HepG2 (cell line): ENCODE measurements at regions not wholly inside any gene's neighbourhood (a gene's known extent, or its start where the extent isn't known, plus 50 kb on each side); places are given as distances from the start of the nearest gene placed in this dataset.

Experiments
- ATF1 ChIP-seq: IDR thresholded peaks from 2 replicates; pipeline ENCODE4 v1.6.1; 2016; ENCODE audit warnings: mild to moderate bottlenecking, control low read depth
- CEBPB ChIP-seq: IDR thresholded peaks from 2 replicates; pipeline ENCODE4 v1.6.1; 2011; ENCODE audit warnings: low read depth, low read length, improper control_type of control experiment, borderline replicate concordance
- DPF2 ChIP-seq: sonication (generic); formaldehyde crosslinking; IDR thresholded peaks from 2 replicates; pipeline ENCODE4 v1.4.0; 2020; ENCODE audit warnings: mild to moderate bottlenecking, low read depth, missing genetic modification reagents, borderline replicate concordance
- EP300 ChIP-seq, 3 experiments: sonication (generic) in 1 of 3; formaldehyde crosslinking in 1 of 3; IDR thresholded peaks; 2 replicates each; pipeline versions ENCODE4 v1.5.1 to v1.6.1; 2011 to 2020; ENCODE audit warnings: low read depth in 2 of 3, low read length in 2 of 3, borderline replicate concordance in 1 of 3, improper control_type of control experiment in 1 of 3, mild to moderate bottlenecking in 1 of 3, missing genetic modification reagents in 1 of 3, moderate library complexity in 1 of 3
- EZH2 ChIP-seq: conservative IDR thresholded peaks from 2 replicates; pipeline ENCODE4 v1.6.1; 2012; ENCODE audit warnings: mild to moderate bottlenecking, low read depth, low read length, moderate library complexity
- ZBTB21 ChIP-seq: sonication (generic); formaldehyde crosslinking; IDR thresholded peaks from 2 replicates; pipeline ENCODE4 v1.4.0; 2020; ENCODE audit warnings: missing genetic modification reagents
- ZKSCAN8 ChIP-seq: IDR thresholded peaks from 2 replicates; pipeline ENCODE4 v1.6.1; 2016; ENCODE audit warnings: borderline replicate concordance, missing genetic modification reagents, missing compliant biosample characterization
- ZNF138 ChIP-seq: sonication (generic); formaldehyde crosslinking; IDR thresholded peaks from 2 replicates; pipeline ENCODE4 v1.5.0; 2020; ENCODE audit warnings: mild to moderate bottlenecking, low read depth, missing genetic modification reagents
- ZNF530 ChIP-seq: sonication (generic); formaldehyde crosslinking; IDR thresholded peaks from 2 replicates; pipeline ENCODE4 v1.5.0; 2020; ENCODE audit warnings: low read depth, mild to moderate bottlenecking, missing genetic modification reagents
- ZNF569 ChIP-seq: sonication (generic); formaldehyde crosslinking; IDR thresholded peaks from 2 replicates; pipeline ENCODE4 v1.5.0; 2020; ENCODE audit warnings: mild to moderate bottlenecking, missing genetic modification reagents, moderate library complexity, borderline replicate concordance
- TF ChIP-seq, protein P1 (sequence below): sonication (generic); formaldehyde crosslinking; IDR thresholded peaks from 2 replicates; pipeline ENCODE4 v1.5.0; 2020; ENCODE audit warnings: mild to moderate bottlenecking, missing genetic modification reagents, moderate library complexity
- TF ChIP-seq, protein P2 (sequence below): sonication (generic); formaldehyde crosslinking; IDR thresholded peaks from 2 replicates; pipeline ENCODE4 v1.5.1; 2020; ENCODE audit warnings: mild to moderate bottlenecking, missing genetic modification reagents, moderate library complexity

DNA sequence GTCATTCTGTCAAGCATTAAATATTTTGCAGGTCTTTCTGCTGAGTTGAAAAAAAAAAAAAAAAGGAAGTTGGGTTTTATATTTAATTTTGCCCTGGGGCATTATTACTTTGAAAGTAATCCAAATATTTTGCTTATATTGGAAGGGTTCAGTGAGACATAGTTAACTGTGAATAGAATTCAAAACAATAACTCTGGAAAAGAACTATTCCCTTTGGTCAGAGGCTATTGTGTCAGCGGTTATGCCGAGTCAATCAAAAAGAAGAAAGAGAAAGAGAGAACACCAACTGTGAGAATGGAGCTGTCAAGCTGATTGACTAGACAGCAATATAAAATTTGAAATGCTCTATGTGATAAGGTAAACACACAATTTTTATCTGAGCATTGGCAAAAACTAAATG lies 761.7 kb downstream of the ADGRL2 start:
- TF ChIP-seq EZH2 (no peak), EP300 (IDR thresholded peaks at IDR 0.05; ENCODE audit: low read depth in 2 of 2, low read length in 2 of 2) (no peak), EP300 (CRISPR knock-in tag; IDR thresholded peaks at IDR 0.05; ENCODE audit: borderline replicate concordance) (no peak), CEBPB (no peak), ZNF530 (CRISPR knock-in tag) (no peak), ZNF138 (CRISPR knock-in tag) (no peak), DPF2 (CRISPR knock-in tag) (no peak), ZKSCAN8 (CRISPR knock-in tag) (no peak), ATF1 (CRISPR knock-in tag) (no peak), ZNF569 (CRISPR knock-in tag) (no peak), ZBTB21 (no peak)
- TF ChIP-seq, protein P1, sequence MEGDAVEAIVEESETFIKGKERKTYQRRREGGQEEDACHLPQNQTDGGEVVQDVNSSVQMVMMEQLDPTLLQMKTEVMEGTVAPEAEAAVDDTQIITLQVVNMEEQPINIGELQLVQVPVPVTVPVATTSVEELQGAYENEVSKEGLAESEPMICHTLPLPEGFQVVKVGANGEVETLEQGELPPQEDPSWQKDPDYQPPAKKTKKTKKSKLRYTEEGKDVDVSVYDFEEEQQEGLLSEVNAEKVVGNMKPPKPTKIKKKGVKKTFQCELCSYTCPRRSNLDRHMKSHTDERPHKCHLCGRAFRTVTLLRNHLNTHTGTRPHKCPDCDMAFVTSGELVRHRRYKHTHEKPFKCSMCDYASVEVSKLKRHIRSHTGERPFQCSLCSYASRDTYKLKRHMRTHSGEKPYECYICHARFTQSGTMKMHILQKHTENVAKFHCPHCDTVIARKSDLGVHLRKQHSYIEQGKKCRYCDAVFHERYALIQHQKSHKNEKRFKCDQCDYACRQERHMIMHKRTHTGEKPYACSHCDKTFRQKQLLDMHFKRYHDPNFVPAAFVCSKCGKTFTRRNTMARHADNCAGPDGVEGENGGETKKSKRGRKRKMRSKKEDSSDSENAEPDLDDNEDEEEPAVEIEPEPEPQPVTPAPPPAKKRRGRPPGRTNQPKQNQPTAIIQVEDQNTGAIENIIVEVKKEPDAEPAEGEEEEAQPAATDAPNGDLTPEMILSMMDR (CRISPR knock-in tag): no peak
- TF ChIP-seq, protein P2, sequence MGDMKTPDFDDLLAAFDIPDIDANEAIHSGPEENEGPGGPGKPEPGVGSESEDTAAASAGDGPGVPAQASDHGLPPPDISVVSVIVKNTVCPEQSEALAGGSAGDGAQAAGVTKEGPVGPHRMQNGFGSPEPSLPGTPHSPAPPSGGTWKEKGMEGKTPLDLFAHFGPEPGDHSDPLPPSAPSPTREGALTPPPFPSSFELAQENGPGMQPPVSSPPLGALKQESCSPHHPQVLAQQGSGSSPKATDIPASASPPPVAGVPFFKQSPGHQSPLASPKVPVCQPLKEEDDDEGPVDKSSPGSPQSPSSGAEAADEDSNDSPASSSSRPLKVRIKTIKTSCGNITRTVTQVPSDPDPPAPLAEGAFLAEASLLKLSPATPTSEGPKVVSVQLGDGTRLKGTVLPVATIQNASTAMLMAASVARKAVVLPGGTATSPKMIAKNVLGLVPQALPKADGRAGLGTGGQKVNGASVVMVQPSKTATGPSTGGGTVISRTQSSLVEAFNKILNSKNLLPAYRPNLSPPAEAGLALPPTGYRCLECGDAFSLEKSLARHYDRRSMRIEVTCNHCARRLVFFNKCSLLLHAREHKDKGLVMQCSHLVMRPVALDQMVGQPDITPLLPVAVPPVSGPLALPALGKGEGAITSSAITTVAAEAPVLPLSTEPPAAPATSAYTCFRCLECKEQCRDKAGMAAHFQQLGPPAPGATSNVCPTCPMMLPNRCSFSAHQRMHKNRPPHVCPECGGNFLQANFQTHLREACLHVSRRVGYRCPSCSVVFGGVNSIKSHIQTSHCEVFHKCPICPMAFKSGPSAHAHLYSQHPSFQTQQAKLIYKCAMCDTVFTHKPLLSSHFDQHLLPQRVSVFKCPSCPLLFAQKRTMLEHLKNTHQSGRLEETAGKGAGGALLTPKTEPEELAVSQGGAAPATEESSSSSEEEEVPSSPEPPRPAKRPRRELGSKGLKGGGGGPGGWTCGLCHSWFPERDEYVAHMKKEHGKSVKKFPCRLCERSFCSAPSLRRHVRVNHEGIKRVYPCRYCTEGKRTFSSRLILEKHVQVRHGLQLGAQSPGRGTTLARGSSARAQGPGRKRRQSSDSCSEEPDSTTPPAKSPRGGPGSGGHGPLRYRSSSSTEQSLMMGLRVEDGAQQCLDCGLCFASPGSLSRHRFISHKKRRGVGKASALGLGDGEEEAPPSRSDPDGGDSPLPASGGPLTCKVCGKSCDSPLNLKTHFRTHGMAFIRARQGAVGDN (CRISPR knock-in tag): no peak
